Panc1 (cell line): ENCODE measurements at regions not wholly inside any gene's neighbourhood (a gene's known extent, or its start where the extent isn't known, plus 50 kb on each side); places are given as distances from the start of the nearest gene placed in this dataset.

ENCODE experiments used
- ATAC-seq: fragments of 200-7000 bp; cut with Tn5 transposase; 2 replicates; pipeline ENCODE4 v1.9.1; 2020; ENCODE audit warnings: mild to moderate bottlenecking, moderate library complexity
- BruUV-seq: library from RNA; stranded (reverse); fragments of 400-500 nt; replicated peaks from 2 replicates; lab custom pipeline; 2021; lab: Mats Ljungman, UMichigan
- CTCF ChIA-PET: fragments of 300-600 bp; sonication (Branson Sonifier 250); formaldehyde crosslinking; loops from one replicate; lab custom pipeline; 2022; ENCODE audit warnings: antibody characterized with exemption; lab: Charles Lee
- POLR2A ChIA-PET: fragments of 300-600 bp; sonication (Branson Sonifier 250); formaldehyde crosslinking; loops from one replicate; lab custom pipeline; 2022; ENCODE audit warnings: antibody characterized with exemption; lab: Charles Lee
- DNase-seq: peaks from one replicate; pipeline ENCODE4 v3.0.0-alpha.2; 2010; ENCODE audit warnings: low read depth, low spot score
- H3K27ac ChIP-seq: 2 replicates; pipeline ENCODE4 v1.5.1; 2011; ENCODE audit warnings: mild to moderate bottlenecking, low read length, inconsistent platforms
- H3K27me3 ChIP-seq: fragments of 200-500 bp; sonication (Bioruptor generic); 2 replicates; pipeline ENCODE4 v1.6.0; 2014; ENCODE audit warnings: low read length, inconsistent platforms; ENCODE audit not compliant: control insufficient read depth, insufficient read depth
- H3K36me3 ChIP-seq: fragments of 200-500 bp; sonication (Bioruptor generic); 2 replicates; pipeline ENCODE4 v1.5.1; 2014; ENCODE audit warnings: inconsistent platforms, mild to moderate bottlenecking, low read length, moderate library complexity; ENCODE audit not compliant: control insufficient read depth, insufficient read depth
- H3K4me1 ChIP-seq: 2 replicates; pipeline ENCODE4 v1.5.1; 2011; ENCODE audit warnings: inconsistent platforms, mild to moderate bottlenecking, low read length, moderate library complexity; ENCODE audit not compliant: control insufficient read depth, insufficient read depth
- H3K4me3 ChIP-seq, 2 experiments: 2 replicates each; pipeline ENCODE4 v1.5.1; 2011 to 2012; ENCODE audit warnings: low read depth in 2 of 2, low read length in 2 of 2, mild to moderate bottlenecking in 2 of 2, inconsistent platforms in 1 of 2, moderate library complexity in 1 of 2
- H3K9me3 ChIP-seq: fragments of 200-500 bp; sonication (Bioruptor generic); 2 replicates; pipeline ENCODE4 v1.5.1; 2014; ENCODE audit warnings: low read depth, mild to moderate bottlenecking, inconsistent platforms, low read length, moderate library complexity; ENCODE audit not compliant: control insufficient read depth, insufficient read depth
- CTCF ChIP-seq: fragments of 450-650 bp; IDR thresholded peaks from 2 replicates; pipeline ENCODE4 v1.5.1; 2017; ENCODE audit warnings: mild to moderate bottlenecking
- POLR2AphosphoS5 ChIP-seq: IDR thresholded peaks from 2 replicates; pipeline ENCODE4 v1.6.1; 2012; ENCODE audit warnings: mild to moderate bottlenecking, low read depth, low read length, moderate library complexity
- REST ChIP-seq, 2 experiments: IDR thresholded peaks; 2 replicates each; pipeline ENCODE4 v1.6.1; 2011 to 2012; ENCODE audit warnings: low read depth in 2 of 2, control low read depth in 1 of 2, low read length in 1 of 2, mild to moderate bottlenecking in 1 of 2, moderate library complexity in 1 of 2; ENCODE audit not compliant: insufficient read depth in 1 of 2
- SIN3A ChIP-seq: IDR thresholded peaks from 2 replicates; pipeline ENCODE4 v1.6.1; 2012; ENCODE audit warnings: low read depth, mild to moderate bottlenecking, low read length, moderate library complexity, borderline replicate concordance; ENCODE audit not compliant: insufficient read depth
- TCF7L2 ChIP-seq: IDR thresholded peaks from 2 replicates; pipeline ENCODE4 v1.6.1; 2011; ENCODE audit warnings: mild to moderate bottlenecking, low read depth, low read length, inconsistent platforms
- in situ Hi-C: cut with HindIII; loops from 2 replicates; pipeline ENCODE4 v1.10.0; 2016; ENCODE audit warnings: low sequenced_read_pairs, low pct_unique_long_range_greater_than_20kb
- intact Hi-C: fragments of 100-400 bp; cut with micrococcal nuclease; formaldehyde crosslinking; loops from one replicate; pipeline ENCODE4 v1.10.0; 2022; ENCODE audit not compliant: unreplicated experiment

GRCh38 chr10:10667466-10667865 is 350.2 kb upstream of the CELF2 start:
- intact Hi-C loops: no loop called here
- DNase-seq: no peak
- Histone ChIP-seq H3K4me3 (no peak overlapping the region), H3K27me3 (no peaks in the 10 kb centered on the region), H3K36me3 (no peaks in the 10 kb centered on the region), H3K4me1 (no peaks in the 10 kb centered on the region), H3K27ac (no peak overlapping the region), H3K9me3 (no peaks in the 10 kb centered on the region)
- TF ChIP-seq SIN3A: no peak
- no peak for TF ChIP-seq REST (IDR thresholded peaks at IDR 0.05; ENCODE audit: insufficient read depth in 1 of 2, low read depth in 2 of 2, low read length in 1 of 2)
- no peak for TF ChIP-seq TCF7L2
- no peak for TF ChIP-seq CTCF
- no peak for TF ChIP-seq POLR2AphosphoS5
- ChIA-PET CTCF (no interaction called here), POLR2A (no interaction called here)
- ATAC-seq: no peak
- in situ Hi-C loops: no loop called here
- no TSS peak for BruUV-seq

GRCh38 chr10:10676972-10677371 is 340.7 kb upstream of the CELF2 start:
- BruUV-seq: no TSS peak
- Histone ChIP-seq H3K9me3 (no peaks in the 10 kb centered on the region), H3K27me3 (no peaks in the 10 kb centered on the region), H3K36me3 (no peaks in the 10 kb centered on the region), H3K27ac (no peak overlapping the region), H3K4me1 (no peaks in the 10 kb centered on the region), H3K4me3 (no peak overlapping the region)
- no peak for DNase-seq
- ChIA-PET CTCF (no interaction called here), POLR2A (no interaction called here)
- no peak for ATAC-seq
- intact Hi-C loops (no loop called here), in situ Hi-C loops (no loop called here)
- TF ChIP-seq TCF7L2: no peak
- no peak for TF ChIP-seq CTCF
- no peak for TF ChIP-seq REST (IDR thresholded peaks at IDR 0.05; ENCODE audit: insufficient read depth in 1 of 2, low read depth in 2 of 2, low read length in 1 of 2)
- TF ChIP-seq POLR2AphosphoS5: no peak
- no peak for TF ChIP-seq SIN3A
